SK-N-SH treated with all-trans-retinoic acid at 6 μM for 48 hours (cell line): ENCODE measurements at regions not wholly inside any gene's neighbourhood (a gene's known extent, or its start where the extent isn't known, plus 50 kb on each side); places are given as distances from the start of the nearest gene placed in this dataset.

ENCODE experiments used
- ATAC-seq: fragments of 200-7000 bp; cut with Tn5 transposase; 3 replicates; pipeline ENCODE4 v1.9.1; 2020; ENCODE audit warnings: mild to moderate bottlenecking, moderate library complexity
- ARNTL ChIP-seq: fragments of 450-650 bp; formaldehyde crosslinking; IDR thresholded peaks from 2 replicates; pipeline ENCODE4 v1.5.0; 2020; ENCODE audit warnings: low read depth, mild to moderate bottlenecking, moderate library complexity, borderline replicate concordance
- BACH2 ChIP-seq: fragments of 250-450 bp; sonication (Bioruptor Pico); IDR thresholded peaks from 2 replicates; pipeline ENCODE4 v1.9.0; 2021; ENCODE audit warnings: mild to moderate bottlenecking, borderline replicate concordance
- CSDC2 ChIP-seq: fragments of 250-450 bp; sonication (Bioruptor Pico); IDR thresholded peaks from 2 replicates; pipeline ENCODE4 v1.5.0; 2020; ENCODE audit warnings: mild to moderate bottlenecking, moderate library complexity
- ESRRG ChIP-seq: fragments of 250-450 bp; sonication (Bioruptor Pico); IDR thresholded peaks from 2 replicates; pipeline ENCODE4 v1.6.1; 2021; ENCODE audit warnings: mild to moderate bottlenecking
- GLIS3 ChIP-seq: fragments of 250-450 bp; sonication (Bioruptor Pico); IDR thresholded peaks from 2 replicates; pipeline ENCODE4 v1.5.0; 2020; ENCODE audit warnings: mild to moderate bottlenecking, moderate library complexity
- ISL1 ChIP-seq: fragments of 250-450 bp; sonication (Bioruptor Pico); IDR thresholded peaks from 2 replicates; pipeline ENCODE4 v2.1.2; 2022; ENCODE audit warnings: mild to moderate bottlenecking, moderate library complexity
- OSR1 ChIP-seq: fragments of 250-450 bp; sonication (Bioruptor Pico); IDR thresholded peaks from 2 replicates; pipeline ENCODE4 v1.8.0; 2022; ENCODE audit warnings: moderate library complexity, mild to moderate bottlenecking, inconsistent platforms
- PATZ1 ChIP-seq: fragments of 250-450 bp; sonication (Bioruptor Pico); IDR thresholded peaks from 2 replicates; pipeline ENCODE4 v1.8.0; 2020; ENCODE audit warnings: mild to moderate bottlenecking, moderate library complexity, borderline replicate concordance
- PPARA ChIP-seq: fragments of 250-450 bp; sonication (Bioruptor Pico); IDR thresholded peaks from 2 replicates; pipeline ENCODE4 v1.5.0; 2020; ENCODE audit warnings: mild to moderate bottlenecking, borderline replicate concordance
- RARB ChIP-seq: fragments of 250-450 bp; sonication (Bioruptor Pico); IDR thresholded peaks from 2 replicates; pipeline ENCODE4 v1.8.0; 2021; ENCODE audit warnings: mild to moderate bottlenecking, moderate library complexity
- SNAI2 ChIP-seq: fragments of 250-450 bp; sonication (Bioruptor Pico); IDR thresholded peaks from 2 replicates; pipeline ENCODE4 v1.5.0; 2020; ENCODE audit warnings: mild to moderate bottlenecking, moderate library complexity
- TCF4 ChIP-seq: fragments of 250-450 bp; sonication (Bioruptor Pico); IDR thresholded peaks from 2 replicates; pipeline ENCODE4 v1.8.0; 2021; ENCODE audit warnings: mild to moderate bottlenecking, moderate library complexity, borderline replicate concordance
- TOX ChIP-seq: fragments of 250-450 bp; sonication (Bioruptor Pico); IDR thresholded peaks from 2 replicates; pipeline ENCODE4 v1.8.0; 2021; ENCODE audit warnings: mild to moderate bottlenecking, moderate library complexity, borderline replicate concordance
- TSHZ2 ChIP-seq: fragments of 250-450 bp; sonication (Bioruptor Pico); IDR thresholded peaks from 2 replicates; pipeline ENCODE4 v1.5.0; 2020; ENCODE audit warnings: mild to moderate bottlenecking, moderate library complexity
- ZC3H10 ChIP-seq: fragments of 250-450 bp; sonication (Bioruptor Pico); IDR thresholded peaks from 2 replicates; pipeline ENCODE4 v1.5.1; 2021; ENCODE audit warnings: mild to moderate bottlenecking, moderate library complexity
- ZFP3 ChIP-seq: fragments of 250-450 bp; sonication (Bioruptor Pico); IDR thresholded peaks from 2 replicates; pipeline ENCODE4 v1.5.0; 2020; ENCODE audit warnings: mild to moderate bottlenecking, moderate library complexity
- ZNF70 ChIP-seq: fragments of 450-650 bp; formaldehyde crosslinking; IDR thresholded peaks from 2 replicates; pipeline ENCODE4 v1.5.0; 2020; ENCODE audit warnings: mild to moderate bottlenecking, moderate library complexity
- ZNF8 ChIP-seq: fragments of 450-650 bp; formaldehyde crosslinking; IDR thresholded peaks from 2 replicates; pipeline ENCODE4 v1.5.0; 2020; ENCODE audit warnings: mild to moderate bottlenecking, moderate library complexity
- TF ChIP-seq, protein P1 (sequence below): fragments of 250-450 bp; sonication (Bioruptor Pico); IDR thresholded peaks from 2 replicates; pipeline ENCODE4 v1.5.1; 2020; ENCODE audit warnings: low read depth, mild to moderate bottlenecking, moderate library complexity
- TF ChIP-seq, protein P2 (sequence below): fragments of 250-450 bp; sonication (Bioruptor Pico); IDR thresholded peaks from 2 replicates; pipeline ENCODE4 v1.5.1; 2021; ENCODE audit warnings: mild to moderate bottlenecking, moderate library complexity
- TF ChIP-seq, protein P3 (sequence below): fragments of 250-450 bp; sonication (Bioruptor Pico); IDR thresholded peaks from 2 replicates; pipeline ENCODE4 v1.8.0; 2021; ENCODE audit warnings: low read depth, mild to moderate bottlenecking, moderate library complexity, borderline replicate concordance

- TF ChIP-seq, protein P1, sequence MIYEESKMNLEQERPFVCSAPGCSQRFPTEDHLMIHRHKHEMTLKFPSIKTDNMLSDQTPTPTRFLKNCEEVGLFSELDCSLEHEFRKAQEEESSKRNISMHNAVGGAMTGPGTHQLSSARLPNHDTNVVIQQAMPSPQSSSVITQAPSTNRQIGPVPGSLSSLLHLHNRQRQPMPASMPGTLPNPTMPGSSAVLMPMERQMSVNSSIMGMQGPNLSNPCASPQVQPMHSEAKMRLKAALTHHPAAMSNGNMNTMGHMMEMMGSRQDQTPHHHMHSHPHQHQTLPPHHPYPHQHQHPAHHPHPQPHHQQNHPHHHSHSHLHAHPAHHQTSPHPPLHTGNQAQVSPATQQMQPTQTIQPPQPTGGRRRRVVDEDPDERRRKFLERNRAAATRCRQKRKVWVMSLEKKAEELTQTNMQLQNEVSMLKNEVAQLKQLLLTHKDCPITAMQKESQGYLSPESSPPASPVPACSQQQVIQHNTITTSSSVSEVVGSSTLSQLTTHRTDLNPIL (CRISPR knock-in tag), result no peak
- TF ChIP-seq ESRRG, result no peak
- no peak for TF ChIP-seq TOX (CRISPR knock-in tag)
- no peak for TF ChIP-seq CSDC2 (CRISPR knock-in tag)
- TF ChIP-seq TCF4, result no peak
- no peak for TF ChIP-seq ZNF8 (CRISPR knock-in tag)
- TF ChIP-seq ZFP3, result no peak
- TF ChIP-seq, protein P2, sequence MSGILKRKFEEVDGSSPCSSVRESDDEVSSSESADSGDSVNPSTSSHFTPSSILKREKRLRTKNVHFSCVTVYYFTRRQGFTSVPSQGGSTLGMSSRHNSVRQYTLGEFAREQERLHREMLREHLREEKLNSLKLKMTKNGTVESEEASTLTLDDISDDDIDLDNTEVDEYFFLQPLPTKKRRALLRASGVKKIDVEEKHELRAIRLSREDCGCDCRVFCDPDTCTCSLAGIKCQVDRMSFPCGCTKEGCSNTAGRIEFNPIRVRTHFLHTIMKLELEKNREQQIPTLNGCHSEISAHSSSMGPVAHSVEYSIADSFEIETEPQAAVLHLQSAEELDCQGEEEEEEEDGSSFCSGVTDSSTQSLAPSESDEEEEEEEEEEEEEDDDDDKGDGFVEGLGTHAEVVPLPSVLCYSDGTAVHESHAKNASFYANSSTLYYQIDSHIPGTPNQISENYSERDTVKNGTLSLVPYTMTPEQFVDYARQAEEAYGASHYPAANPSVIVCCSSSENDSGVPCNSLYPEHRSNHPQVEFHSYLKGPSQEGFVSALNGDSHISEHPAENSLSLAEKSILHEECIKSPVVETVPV, result no peak
- TF ChIP-seq ZNF70 (CRISPR knock-in tag), result no peak
- TF ChIP-seq PPARA (CRISPR knock-in tag), result no peak
- no peak for TF ChIP-seq BACH2 (CRISPR knock-in tag)
- TF ChIP-seq GLIS3 (CRISPR knock-in tag), result no peak
- no peak for TF ChIP-seq RARB (CRISPR knock-in tag)
- no peak for TF ChIP-seq OSR1 (CRISPR knock-in tag)
- no peak for TF ChIP-seq TSHZ2 (CRISPR knock-in tag)
- TF ChIP-seq ZC3H10, result no peak
- TF ChIP-seq, protein P3, sequence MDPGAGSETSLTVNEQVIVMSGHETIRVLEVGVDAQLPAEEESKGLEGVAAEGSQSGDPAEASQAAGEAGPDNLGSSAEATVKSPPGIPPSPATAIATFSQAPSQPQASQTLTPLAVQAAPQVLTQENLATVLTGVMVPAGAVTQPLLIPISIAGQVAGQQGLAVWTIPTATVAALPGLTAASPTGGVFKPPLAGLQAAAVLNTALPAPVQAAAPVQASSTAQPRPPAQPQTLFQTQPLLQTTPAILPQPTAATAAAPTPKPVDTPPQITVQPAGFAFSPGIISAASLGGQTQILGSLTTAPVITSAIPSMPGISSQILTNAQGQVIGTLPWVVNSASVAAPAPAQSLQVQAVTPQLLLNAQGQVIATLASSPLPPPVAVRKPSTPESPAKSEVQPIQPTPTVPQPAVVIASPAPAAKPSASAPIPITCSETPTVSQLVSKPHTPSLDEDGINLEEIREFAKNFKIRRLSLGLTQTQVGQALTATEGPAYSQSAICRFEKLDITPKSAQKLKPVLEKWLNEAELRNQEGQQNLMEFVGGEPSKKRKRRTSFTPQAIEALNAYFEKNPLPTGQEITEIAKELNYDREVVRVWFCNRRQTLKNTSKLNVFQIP (CRISPR knock-in tag), result no peak
- TF ChIP-seq ISL1 (CRISPR knock-in tag), result no peak
- TF ChIP-seq SNAI2 (CRISPR knock-in tag), result no peak
- no peak for TF ChIP-seq ARNTL (CRISPR knock-in tag)
- ATAC-seq, result no peak
Measured at GRCh38 chr10:118948786-118949185, 80.7 kb upstream of the NANOS1 start.

- peak; percentile 46; the same call in 2 of the 3 replicates for ATAC-seq
Measured at GRCh38 chr10:118950190-118950680, 79.3 kb upstream of the NANOS1 start.

More at GRCh38 chr10:118950190-118950680, 79.3 kb upstream of the NANOS1 start:
- TF ChIP-seq, protein P2, result no peak
- TF ChIP-seq ESRRG (no peak), PATZ1 (CRISPR knock-in tag) (no peak)
